H1 (cell line): ENCODE measurements at regions not wholly inside any gene's neighbourhood (a gene's known extent, or its start where the extent isn't known, plus 50 kb on each side); places are given as distances from the start of the nearest gene placed in this dataset.

Experiments used
- CTCF ChIA-PET: fragments of 300-600 bp; sonication (Branson Sonifier 250); formaldehyde crosslinking; loops from one replicate; lab custom pipeline; 2021; ENCODE audit not compliant: partially characterized antibody; lab: Charles Lee
- POLR2A ChIA-PET: fragments of 300-600 bp; sonication (Branson Sonifier 250); formaldehyde crosslinking; loops from one replicate; lab custom pipeline; 2021; ENCODE audit warnings: inconsistent platforms; ENCODE audit not compliant: partially characterized antibody; lab: Charles Lee
- DNase-seq, 2 experiments: peaks; one replicate each; pipeline versions ENCODE4 v3.0.0 to v3.0.0-alpha.2; 2010 to 2022; ENCODE audit warnings: low spot score in 2 of 2, low read depth in 1 of 2, mixed read lengths in 1 of 2
- FAIRE-seq: peaks from 2 replicates; lab custom pipeline; 2011; peaks lifted over from hg19 to GRCh38; lab: Jason Lieb, UNC
- H2AFZ ChIP-seq: 2 replicates; pipeline ENCODE4 v1.8.1; 2012; ENCODE audit warnings: low read length, inconsistent platforms
- H2AK5ac ChIP-seq: 2 replicates; pipeline ENCODE4 v1.6.1; 2013; ENCODE audit warnings: low read depth, low read length
- H2BK120ac ChIP-seq: replicated peaks from 2 replicates; pipeline ENCODE3; 2013; ENCODE audit warnings: low read depth, low read length, inconsistent platforms
- H2BK12ac ChIP-seq: 2 replicates; pipeline ENCODE4 v1.6.1; 2013; ENCODE audit warnings: low read depth, low read length
- H2BK15ac ChIP-seq: 2 replicates; pipeline ENCODE4 v1.6.1; 2013; ENCODE audit warnings: low read length
- H2BK20ac ChIP-seq: 2 replicates; pipeline ENCODE4 v1.6.1; 2013; ENCODE audit warnings: low read length
- H2BK5ac ChIP-seq: 2 replicates; pipeline ENCODE4 v1.6.1; 2013; ENCODE audit warnings: low read depth, low read length
- H3K14ac ChIP-seq: 2 replicates; pipeline ENCODE4 v1.6.1; 2013; ENCODE audit warnings: inconsistent platforms; ENCODE audit not compliant: insufficient read length
- H3K18ac ChIP-seq: 2 replicates; pipeline ENCODE4 v1.6.1; 2013; ENCODE audit warnings: low read length; ENCODE audit errors: extremely low read depth
- H3K23ac ChIP-seq: 2 replicates; pipeline ENCODE4 v1.6.1; 2013; ENCODE audit warnings: inconsistent platforms; ENCODE audit not compliant: insufficient read length
- H3K23me2 ChIP-seq: 2 replicates; pipeline ENCODE4 v1.6.1; 2013; ENCODE audit warnings: low read depth, low read length
- H3K27ac ChIP-seq: 2 replicates; pipeline ENCODE4 v1.6.1; 2011; ENCODE audit warnings: low read depth, low read length, inconsistent platforms
- H3K27me3 ChIP-seq, 4 experiments: replicated peaks in 1 of 4; 1 replicate in 1 of 4; 2 replicates in 3 of 4; pipeline versions ENCODE4 v1.6.1 to v1.8.1; 2011 to 2013; ENCODE audit warnings: low read length in 3 of 4, mild to moderate bottlenecking in 3 of 4, inconsistent platforms in 2 of 4, mixed read lengths in 2 of 4, moderate library complexity in 1 of 4; ENCODE audit not compliant: control insufficient read depth in 3 of 4, insufficient read depth in 3 of 4; ENCODE audit errors: extremely low read depth in 1 of 4
- H3K36me3 ChIP-seq, 4 experiments: 2 replicates each; pipeline versions ENCODE4 v1.6.1 to v1.8.1; 2011 to 2013; ENCODE audit warnings: mild to moderate bottlenecking in 4 of 4, low read length in 3 of 4, moderate library complexity in 2 of 4, control low read depth in 1 of 4, inconsistent platforms in 1 of 4; ENCODE audit not compliant: insufficient read depth in 4 of 4, control insufficient read depth in 2 of 4
- H3K4ac ChIP-seq: replicated peaks from 2 replicates; pipeline ENCODE3; 2013; ENCODE audit warnings: low read length, low read depth, mixed read lengths, inconsistent platforms; ENCODE audit not compliant: insufficient read length
- H3K4me1 ChIP-seq, 4 experiments: replicated peaks in 1 of 4; 1 replicate in 1 of 4; 2 replicates in 3 of 4; pipeline versions ENCODE4 v1.6.1 to v1.8.1; 2011 to 2013; ENCODE audit warnings: low read length in 3 of 4, inconsistent platforms in 2 of 4, mixed read lengths in 1 of 4; ENCODE audit not compliant: insufficient read depth in 4 of 4, control insufficient read depth in 3 of 4
- H3K4me2 ChIP-seq, 2 experiments: 2 replicates each; pipeline versions ENCODE4 v1.6.1 to v1.8.1; 2011 to 2013; ENCODE audit warnings: low read depth in 2 of 2, low read length in 2 of 2, control low read depth in 1 of 2, inconsistent platforms in 1 of 2, mild to moderate bottlenecking in 1 of 2; ENCODE audit not compliant: insufficient read depth in 1 of 2
- H3K4me3 ChIP-seq, 4 experiments: fragments of 200-600, 300-600 bp in 1 of 4; sonication (generic), shearing (Covaris generic), sonication (Bioruptor Twin) in 1 of 4; 2 replicates each; pipeline versions ENCODE4 v1.5.1 to v1.8.1; 2011 to 2016; ENCODE audit warnings: low read length in 4 of 4, low read depth in 3 of 4, control low read depth in 2 of 4, inconsistent platforms in 2 of 4, mild to moderate bottlenecking in 2 of 4, mixed read lengths in 1 of 4, moderate library complexity in 1 of 4; ENCODE audit not compliant: insufficient read depth in 2 of 4; ENCODE audit errors: extremely low read depth in 1 of 4
- H3K56ac ChIP-seq: replicated peaks from 2 replicates; pipeline ENCODE3; 2013; ENCODE audit warnings: low read depth, mild to moderate bottlenecking, mixed read lengths, low read length, inconsistent platforms; ENCODE audit not compliant: insufficient read length
- H3K79me1 ChIP-seq: 2 replicates; pipeline ENCODE4 v1.6.1; 2013; ENCODE audit warnings: low read depth, low read length, control low read depth
- H3K79me2 ChIP-seq, 2 experiments: 2 replicates each; pipeline versions ENCODE4 v1.6.1 to v1.8.1; 2012 to 2013; ENCODE audit warnings: low read length in 2 of 2, mild to moderate bottlenecking in 2 of 2, inconsistent platforms in 1 of 2; ENCODE audit not compliant: insufficient read depth in 2 of 2, control insufficient read depth in 1 of 2
- H3K9ac ChIP-seq, 4 experiments: replicated peaks in 1 of 4; 1 replicate in 1 of 4; 2 replicates in 3 of 4; pipeline versions ENCODE4 v1.6.1 to v1.8.1; 2011 to 2013; ENCODE audit warnings: low read depth in 3 of 4, low read length in 3 of 4, control low read depth in 2 of 4, mild to moderate bottlenecking in 2 of 4, moderate library complexity in 2 of 4, inconsistent platforms in 1 of 4; ENCODE audit errors: extremely low read depth in 1 of 4
- H3K9me3 ChIP-seq, 2 experiments: 2 replicates each; pipeline versions ENCODE4 v1.6.1 to v1.8.1; 2012 to 2013; ENCODE audit warnings: mild to moderate bottlenecking in 2 of 2, moderate library complexity in 2 of 2, control low read depth in 1 of 2, inconsistent platforms in 1 of 2, low read depth in 1 of 2, low read length in 1 of 2, mixed read lengths in 1 of 2; ENCODE audit not compliant: insufficient read depth in 2 of 2
- H4K20me1 ChIP-seq, 2 experiments: replicated peaks in 1 of 2; 2 replicates each; pipeline versions ENCODE3 to v1.8.1; 2011 to 2013; ENCODE audit warnings: inconsistent platforms in 2 of 2, low read length in 2 of 2, mild to moderate bottlenecking in 1 of 2; ENCODE audit not compliant: insufficient read depth in 2 of 2, control insufficient read depth in 1 of 2
- H4K5ac ChIP-seq: 2 replicates; pipeline ENCODE4 v1.6.1; 2013; ENCODE audit warnings: low read length, low read depth, mixed read lengths, inconsistent platforms; ENCODE audit not compliant: insufficient read length
- H4K8ac ChIP-seq: 2 replicates; pipeline ENCODE4 v1.8.0; 2013; ENCODE audit warnings: mild to moderate bottlenecking, moderate library complexity, low read length, inconsistent platforms; ENCODE audit not compliant: insufficient read depth; ENCODE audit errors: extremely low read depth
- H4K91ac ChIP-seq: replicated peaks from 2 replicates; pipeline ENCODE3; 2013; ENCODE audit warnings: low read length, mixed read lengths, inconsistent platforms; ENCODE audit not compliant: insufficient read length
- CBX5 ChIP-seq: fragments of 300-800, 300-1000 bp; sonication (generic); IDR thresholded peaks from 2 replicates; pipeline ENCODE4 v1.7.1; 2016; ENCODE audit warnings: antibody characterized with exemption, low read length, low read depth
- CEBPB ChIP-seq: IDR thresholded peaks from 2 replicates; pipeline ENCODE4 v1.6.1; 2012; ENCODE audit warnings: low read depth, low read length
- E2F6 ChIP-seq: IDR thresholded peaks from 2 replicates; pipeline ENCODE4 v1.6.1; 2012; ENCODE audit warnings: inconsistent platforms
- POU5F1 ChIP-seq: IDR thresholded peaks from 2 replicates; pipeline ENCODE4 v1.6.1; 2011; ENCODE audit warnings: low read depth, mild to moderate bottlenecking, low read length, moderate library complexity
- WGBS, 2 experiments: shearing (Covaris generic) in 1 of 2; methylation state at CpG; one replicate each; pipeline versions ENCODE4 v1.1.6 to v1.1.7; 2013 to 2015; ENCODE audit warnings: low lambda C conversion rate in 2 of 2, mixed read lengths in 2 of 2, inconsistent platforms in 1 of 2, low coverage in 1 of 2, missing lambda C conversion rate in 1 of 2; ENCODE audit not compliant: insufficient replicate concordance in 2 of 2, insufficient coverage in 1 of 2, insufficient read length in 1 of 2; ENCODE audit errors: extremely low coverage in 1 of 2, missing lambda C conversion rate in 1 of 2; 5-methylcytosine and 5-hydroxymethylcytosine counted together

DNA sequence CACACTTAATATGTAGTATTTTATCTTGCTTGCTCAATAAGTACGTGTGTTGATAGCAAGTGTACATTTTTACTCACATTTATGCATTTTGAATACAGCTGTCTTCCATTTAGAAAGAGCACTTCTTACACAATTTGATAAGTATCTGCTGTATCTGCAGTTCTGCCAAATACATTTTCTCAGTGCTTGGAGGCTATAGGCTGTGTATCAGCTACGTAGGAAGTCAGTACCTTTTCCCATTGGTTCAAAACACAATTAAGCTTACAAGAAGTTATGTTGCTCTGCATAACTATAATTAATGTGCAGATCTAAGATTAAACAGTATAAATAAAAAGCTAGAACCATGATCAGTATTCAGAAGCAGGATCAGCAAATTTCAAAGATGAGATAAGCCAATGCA lies 503.6 kb upstream of the SMIM21 start:
- Histone ChIP-seq H2BK5ac (no peak overlapping the region), H4K20me1 (no peaks in the 10 kb centered on the region), H3K4me3 (no peak overlapping the region), H2AK5ac (no peak overlapping the region), H3K36me3 (peaks cover 0 to under 1% (median 0%) of the 10 kb centered on the region in 4 experiments; a peak in 1 of 8 replicates), H3K23me2 (no peaks in the 10 kb centered on the region), H3K18ac (no peak overlapping the region), H3K9ac (no peak overlapping the region), H2BK20ac (no peak overlapping the region), H4K5ac (no peak overlapping the region), H3K9me3 (no peaks in the 10 kb centered on the region), H2BK12ac (no peak overlapping the region), H3K4ac (no peak overlapping the region), H2AFZ (no peak overlapping the region), H3K56ac (no peak overlapping the region), H3K4me2 (no peak overlapping the region), H4K91ac (no peak overlapping the region), H4K8ac (no peak overlapping the region), H2BK15ac (no peak overlapping the region), H3K27ac (no peak overlapping the region), H2BK120ac (no peak overlapping the region), H3K4me1 (no peaks in the 10 kb centered on the region), H3K79me2 (no peaks in the 10 kb centered on the region), H3K27me3 (no peaks in the 10 kb centered on the region), H3K23ac (no peak overlapping the region), H3K14ac (no peak overlapping the region), H3K79me1 (no peaks in the 10 kb centered on the region)
- no peak for DNase-seq
- ChIA-PET POLR2A (no interaction called here), CTCF (interaction anchor here (0.8 to 1.0 kb wide), 2 partner anchors 10 to 26 kb away, joined by 3 read pairs; no protein-coding TSS in a partner anchor)
- no peak for FAIRE-seq
- TF ChIP-seq CBX5 (no peak), POU5F1 (no peak), E2F6 (no peak), CEBPB (no peak)
- 92% methylated on average over 2 of the region's 2 CpGs; no CpG with 5 or more reads in 1 of the 2 experiments for WGBS, 2 experiments
